Jurkat, Clone E6-1 (cell line): ENCODE measurements at regions not wholly inside any gene's neighbourhood (a gene's known extent, or its start where the extent isn't known, plus 50 kb on each side); places are given as distances from the start of the nearest gene placed in this dataset.
A peak's percentile ranks its signal among the peaks of the same experiment; 100 is the strongest.

Experiments
- DNase-seq: peaks from one replicate; pipeline ENCODE4 v3.0.0-alpha.2; 2011; ENCODE audit warnings: low read depth, low spot score
- H3K4me3 ChIP-seq: 2 replicates; pipeline ENCODE4 v1.5.1; 2011; ENCODE audit warnings: mild to moderate bottlenecking, low read length, control low read depth, moderate library complexity

- no peak overlapping the region for H3K4me3 ChIP-seq
- no peak for DNase-seq
Measured at GRCh38 chr2:59986511-59986910, 566.9 kb downstream of the BCL11A start.

DNA sequence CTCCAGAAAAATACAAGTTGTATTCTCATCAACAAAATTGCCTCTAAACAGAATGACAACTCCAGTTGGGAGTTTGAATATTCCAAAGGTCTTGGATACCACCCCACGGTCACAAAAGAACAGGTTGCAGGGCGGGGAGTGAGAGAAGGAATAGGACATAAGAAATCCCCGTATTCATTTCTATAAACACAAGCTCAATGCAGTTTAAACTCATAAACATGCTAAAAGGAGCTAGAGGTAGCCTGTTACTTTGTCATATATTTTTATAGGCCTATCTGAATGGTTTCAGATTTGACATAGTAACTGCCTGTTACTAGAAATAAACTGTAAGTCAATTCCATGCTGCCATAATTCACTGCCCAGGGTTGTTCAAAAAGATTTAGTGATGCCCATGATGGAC, 567.5 kb downstream of the BCL11A start:
- H3K4me3 ChIP-seq = no peak overlapping the region
- DNase-seq = no peak

GRCh38 chr2:59974051-59974766, 579.2 kb downstream of the BCL11A start:
- no peak overlapping the region for H3K4me3 ChIP-seq
- peak; percentile 65 for DNase-seq

DNA sequence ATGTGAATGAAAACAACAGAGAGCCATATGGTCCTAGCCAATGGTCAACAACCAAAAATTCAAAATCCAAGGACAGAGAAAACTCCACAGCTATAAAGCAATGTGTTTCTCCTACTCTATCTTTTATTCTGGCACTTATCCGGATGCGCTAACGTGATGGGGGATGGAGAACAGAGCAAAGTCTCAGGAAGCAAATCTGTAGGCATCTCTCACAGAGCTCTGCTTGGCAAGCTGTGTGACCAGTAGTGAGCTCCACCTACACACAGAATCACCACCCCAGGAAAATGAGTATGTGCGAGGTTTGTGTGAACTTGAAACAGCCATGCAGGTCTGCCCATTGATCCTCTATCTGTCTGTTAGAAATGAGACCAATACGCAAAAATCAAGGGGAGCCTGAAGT, 584.3 kb downstream of the BCL11A start:
- DNase-seq = no peak
- H3K4me3 ChIP-seq = no peak overlapping the region

DNA sequence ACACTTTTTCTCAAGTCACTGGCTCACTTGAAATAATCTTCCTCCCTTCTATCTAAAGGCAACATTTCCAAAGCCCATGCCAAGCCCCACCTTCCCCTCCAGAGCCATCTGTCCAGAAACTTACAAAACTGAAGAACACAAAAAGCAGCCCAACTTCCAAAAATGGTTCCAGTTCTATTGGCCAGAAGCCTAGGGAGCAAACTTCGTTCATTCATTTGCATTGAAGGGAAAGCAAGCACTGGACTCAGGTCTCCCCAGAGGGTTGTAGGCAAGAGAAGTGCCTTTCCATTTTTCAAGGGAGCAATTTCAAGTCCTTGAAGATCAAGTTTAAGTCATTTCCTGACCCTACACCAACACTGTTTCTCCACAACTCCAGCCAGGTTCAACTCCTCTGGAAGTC, 585.0 kb downstream of the BCL11A start:
- H3K4me3 ChIP-seq = no peak overlapping the region

DNA sequence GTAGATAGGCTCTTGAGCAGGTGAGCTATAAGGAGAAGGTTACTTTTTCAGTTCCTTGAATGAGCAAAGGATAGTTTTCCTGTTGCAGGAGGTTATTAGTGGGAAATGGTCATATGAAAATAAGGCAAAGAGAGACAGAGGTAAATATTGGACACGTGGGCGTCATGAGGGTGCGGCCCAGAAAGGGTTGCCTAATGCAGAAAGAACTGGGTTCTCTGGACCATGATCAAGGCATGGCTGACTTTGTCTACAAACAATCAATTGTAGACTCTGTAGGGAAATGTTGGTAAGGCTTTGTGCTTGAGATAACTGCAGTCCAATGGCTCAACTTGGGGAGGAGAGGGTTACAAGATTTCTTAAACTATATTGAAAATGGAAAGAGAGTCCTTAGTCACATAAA, 585.8 kb downstream of the BCL11A start:
- no peak for DNase-seq
- H3K4me3 ChIP-seq = no peak overlapping the region

More for the DNA sequence above, 585.0 kb downstream of the BCL11A start:
- no peak for DNase-seq

DNA sequence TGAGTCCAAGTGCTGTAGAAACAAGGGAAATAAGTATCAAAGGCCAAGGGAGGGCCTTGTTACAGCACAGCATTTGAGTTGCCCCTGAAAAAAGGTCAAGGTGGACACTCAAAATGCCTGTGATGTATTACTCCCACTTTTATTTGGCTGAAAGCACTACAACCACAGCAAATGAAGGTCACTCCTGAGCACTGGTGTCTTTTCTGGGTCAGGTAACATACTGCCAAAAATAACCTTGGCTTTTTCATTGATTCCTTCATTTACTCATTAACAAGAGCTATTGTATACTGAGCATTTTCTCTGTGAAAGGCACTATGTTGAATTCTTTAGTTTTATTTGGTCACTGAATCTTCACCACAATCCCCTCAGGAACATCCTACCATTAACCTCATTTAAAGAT, 590.3 kb downstream of the BCL11A start:
- DNase-seq = no peak
- no peak overlapping the region for H3K4me3 ChIP-seq

DNA sequence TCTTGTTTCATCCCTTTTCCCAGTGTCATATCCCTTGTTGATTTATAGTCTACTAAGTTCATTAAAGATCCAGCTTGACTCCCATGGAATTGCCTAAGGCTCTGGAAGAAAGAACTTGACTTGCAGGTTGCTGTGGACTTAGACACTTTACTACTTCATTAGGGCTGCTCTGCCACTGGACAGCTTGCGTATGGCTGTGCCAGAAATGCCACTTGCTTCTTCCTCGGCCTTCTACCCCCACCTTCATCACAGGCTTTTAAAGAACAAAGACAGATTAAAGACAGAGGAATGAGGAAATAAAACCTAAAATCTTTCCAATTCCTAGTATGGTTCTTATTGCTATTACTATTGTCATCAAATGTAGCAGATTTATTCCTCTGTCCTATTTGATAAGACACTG, 591.7 kb downstream of the BCL11A start:
- no peak overlapping the region for H3K4me3 ChIP-seq
- no peak for DNase-seq

- H3K4me3 ChIP-seq = no peak overlapping the region
- no peak for DNase-seq
Measured at GRCh38 chr2:59959944-59960343, 593.5 kb downstream of the BCL11A start.

DNA sequence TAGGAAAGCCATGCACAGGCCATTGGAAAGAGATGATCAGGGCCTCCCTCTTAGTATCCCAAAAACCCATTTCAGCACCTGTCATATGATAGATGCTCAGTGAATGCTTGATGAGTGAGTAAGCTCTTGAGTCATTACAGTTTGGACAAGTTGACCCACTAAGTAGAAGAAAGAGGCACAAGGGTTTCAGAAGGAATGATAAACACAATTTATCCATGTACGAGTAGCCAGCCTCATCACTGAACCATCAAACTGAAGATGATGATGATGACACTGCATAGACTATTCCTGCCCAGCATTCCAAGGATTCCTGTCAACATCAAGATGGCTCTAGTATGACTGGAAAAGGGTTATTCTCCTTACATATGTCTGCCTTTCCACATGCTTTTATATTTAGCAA, 596.0 kb downstream of the BCL11A start:
- no peak for DNase-seq
- H3K4me3 ChIP-seq = no peak overlapping the region

GRCh38 chr2:59956981-59957380, 596.5 kb downstream of the BCL11A start:
- no peak overlapping the region for H3K4me3 ChIP-seq
- DNase-seq = no peak

DNA sequence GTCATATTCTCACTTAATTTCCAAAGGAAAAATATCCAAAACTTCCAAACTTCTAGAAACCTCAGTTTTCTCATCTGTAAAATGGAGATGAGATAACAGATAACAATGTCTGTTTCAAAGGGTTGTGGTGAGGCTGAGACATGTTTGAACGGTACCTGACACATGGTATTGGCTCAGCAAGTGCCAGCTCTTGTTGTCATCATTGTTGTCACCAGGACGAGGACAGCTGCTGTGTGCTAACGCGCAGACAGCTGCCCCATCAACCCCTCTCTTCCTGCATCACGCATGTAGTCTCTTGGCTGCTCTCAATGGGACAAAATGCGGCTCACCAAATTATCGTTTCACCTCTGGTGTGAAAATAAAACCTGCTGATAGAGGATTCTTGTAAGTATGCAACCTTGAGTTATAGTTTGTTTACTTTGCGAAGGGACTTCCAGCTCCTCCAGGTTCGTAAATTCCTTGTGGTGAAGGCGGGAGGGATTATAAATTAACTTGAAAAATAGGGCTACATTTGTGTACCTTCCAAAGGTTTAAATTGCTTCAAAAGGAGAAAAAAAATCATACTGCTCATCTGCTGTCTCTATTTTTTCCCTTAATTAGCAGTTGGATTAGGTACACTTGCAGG, 605.4 kb downstream of the BCL11A start:
- no peak overlapping the region for H3K4me3 ChIP-seq
- peak; percentile 67 for DNase-seq

DNA sequence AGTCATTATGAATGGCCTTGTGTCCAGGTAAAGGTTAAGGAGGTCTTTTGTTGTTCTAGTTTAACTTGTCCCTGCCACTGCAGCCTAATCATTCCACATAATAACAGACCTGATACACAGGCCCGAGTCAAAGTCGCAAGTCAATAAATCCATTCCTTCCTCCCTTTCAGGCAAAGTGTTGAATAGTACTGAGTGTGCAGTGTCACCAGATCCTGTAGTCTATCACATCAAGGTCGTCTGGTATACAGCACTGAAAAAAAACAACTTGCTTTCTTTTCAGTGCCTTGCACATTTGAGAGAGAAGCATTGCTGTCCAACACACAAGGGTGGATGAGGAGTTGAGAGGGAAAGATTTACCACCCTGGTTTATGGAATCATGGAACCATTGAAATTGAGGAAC, 606.2 kb downstream of the BCL11A start:
- no peak for DNase-seq
- H3K4me3 ChIP-seq = no peak overlapping the region

- no peak for DNase-seq
Measured at GRCh38 chr2:59939236-59939635, 614.2 kb downstream of the BCL11A start.

DNA sequence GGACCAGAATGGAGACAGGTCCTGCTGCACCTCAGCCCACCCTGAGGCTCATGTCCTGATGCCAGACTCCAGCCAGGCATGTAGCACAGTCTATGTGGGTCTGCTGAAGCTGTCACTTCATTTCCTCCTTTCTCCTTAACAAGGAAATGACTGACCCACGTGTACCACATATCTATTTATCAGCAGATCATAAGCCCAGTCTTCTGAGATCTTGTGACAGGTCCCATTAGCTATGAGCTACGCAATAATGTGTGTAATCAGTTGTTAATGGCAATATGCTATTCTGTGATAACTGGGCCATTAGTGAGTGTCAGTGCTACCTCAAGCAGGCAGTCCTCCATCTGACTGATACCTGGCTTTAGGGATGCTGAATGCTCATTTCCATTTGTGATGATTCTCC, 615.3 kb downstream of the BCL11A start:
- H3K4me3 ChIP-seq = no peak overlapping the region
- no peak for DNase-seq

More at GRCh38 chr2:59939236-59939635, 614.2 kb downstream of the BCL11A start:
- no peak overlapping the region for H3K4me3 ChIP-seq

GRCh38 chr2:59936048-59936447, 617.4 kb downstream of the BCL11A start:
- DNase-seq = peak; percentile 44
- no peak overlapping the region for H3K4me3 ChIP-seq

DNA sequence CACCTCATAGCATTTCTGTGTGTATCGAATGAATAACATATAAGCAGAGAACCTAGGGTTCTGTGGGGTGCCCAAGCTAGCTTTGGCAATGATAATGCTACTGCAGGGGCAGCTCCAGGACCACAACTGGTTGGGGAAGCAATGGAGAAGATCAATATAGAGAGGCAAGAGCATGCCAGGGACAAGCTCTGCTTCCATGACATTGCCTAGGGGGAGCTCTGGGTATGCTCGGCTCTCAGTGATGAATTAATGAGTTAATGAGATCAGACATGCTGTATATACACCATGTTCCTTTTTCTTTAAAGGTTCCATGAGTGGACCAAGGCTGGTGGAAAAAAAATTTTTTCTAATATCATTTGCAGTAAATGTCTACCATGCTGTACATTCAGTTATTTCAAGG, 618.4 kb downstream of the BCL11A start:
- no peak overlapping the region for H3K4me3 ChIP-seq
- DNase-seq = no peak

DNA sequence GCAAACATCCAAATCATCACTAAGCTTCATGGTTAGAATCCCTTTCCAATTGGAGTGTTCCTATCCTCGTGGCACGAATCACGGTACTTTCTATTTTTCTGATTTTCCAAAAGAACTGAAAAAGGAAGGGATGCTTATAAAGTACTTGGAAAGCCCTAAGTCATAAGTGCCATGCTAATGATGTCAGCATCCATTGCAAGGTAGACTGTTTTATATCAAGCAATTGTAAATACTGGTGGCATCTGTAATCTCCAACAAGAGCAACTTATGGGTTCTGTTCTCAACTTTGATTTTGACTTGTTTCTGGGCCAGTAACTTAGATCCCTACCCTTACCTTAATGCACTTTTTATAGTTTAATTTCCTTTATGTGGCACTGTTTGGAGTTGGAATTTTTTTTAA, 619.5 kb downstream of the BCL11A start:
- H3K4me3 ChIP-seq = no peak overlapping the region
- no peak for DNase-seq

- no peak for DNase-seq
- H3K4me3 ChIP-seq = no peak overlapping the region
Measured at GRCh38 chr2:59932341-59932740, 621.1 kb downstream of the BCL11A start.

- H3K4me3 ChIP-seq = no peak overlapping the region
- DNase-seq = no peak
Measured at GRCh38 chr2:59930430-59930829, 623.0 kb downstream of the BCL11A start.

- no peak overlapping the region for H3K4me3 ChIP-seq
- DNase-seq = no peak
Measured at GRCh38 chr2:59926731-59927130, 626.7 kb downstream of the BCL11A start.
